ENCODE measurements at regions not wholly inside any gene's neighbourhood (a gene's known extent, or its start where the extent isn't known, plus 50 kb on each side); places are given as distances from the start of the nearest gene placed in this dataset.

DNA sequence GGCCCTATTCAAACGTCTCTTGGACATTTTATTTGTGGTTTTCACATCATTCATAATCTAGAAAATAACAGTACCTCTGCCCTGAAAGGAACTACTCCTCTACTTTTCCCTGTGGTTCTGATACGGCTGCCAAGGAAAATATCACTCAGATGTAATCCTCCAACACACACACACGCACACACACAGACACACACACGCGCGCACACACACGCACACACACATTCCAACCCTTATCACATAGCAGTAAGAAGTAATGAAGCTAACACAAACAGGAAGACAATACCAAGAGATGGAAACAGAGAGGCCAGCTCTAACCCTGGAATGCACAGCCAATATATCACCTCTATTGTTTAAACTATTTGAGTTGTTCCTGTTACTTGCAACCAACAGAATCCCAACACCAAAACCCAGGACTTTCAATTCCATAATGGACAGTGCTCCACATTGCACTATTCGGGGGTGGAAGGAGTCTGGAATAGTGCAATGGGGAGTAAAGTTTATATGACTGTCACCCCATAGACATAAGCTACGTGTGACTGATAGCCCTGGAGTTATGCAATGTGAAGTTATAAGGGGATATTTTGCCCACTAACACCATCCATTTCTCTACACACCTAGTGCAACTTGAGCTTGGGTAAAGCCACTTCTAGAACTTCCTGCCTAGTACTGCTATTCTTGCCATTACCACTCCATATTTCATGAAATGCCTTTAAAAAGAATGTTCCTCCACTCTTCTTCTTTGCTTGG, 71.3 kb upstream of the FNDC3B start:
- no peaks in the 10 kb centered on the region for H3K36me3 ChIP-seq (ENCODE audit: insufficient read depth, low read length)
- H4K20me1 ChIP-seq (ENCODE audit: insufficient read depth, low read length), result no peaks in the 10 kb centered on the region
- H3K4me1 ChIP-seq (ENCODE audit: insufficient read depth, low read length, poor library complexity, severe bottlenecking), result no peaks in the 10 kb centered on the region
- H2AFZ ChIP-seq (ENCODE audit: low read length), result no peak overlapping the region
- H3K4me3 ChIP-seq (ENCODE audit: low read depth, low read length, poor library complexity, severe bottlenecking), result no peak overlapping the region
- H3K27ac ChIP-seq (ENCODE audit: low read depth, low read length, poor library complexity, severe bottlenecking), result no peak overlapping the region
- no peak overlapping the region for H3K4me2 ChIP-seq (ENCODE audit: low read length)
- ChIA-PET POLR2A (interaction anchor here (0.5 kb wide), 1 partner anchor 118 kb away, joined by 3 read pairs; no protein-coding TSS in a partner anchor), CTCF (ENCODE audit: unreplicated experiment) (no interaction called here)
- H3K9me3 ChIP-seq (ENCODE audit: low read length), result no peaks in the 10 kb centered on the region
- intact Hi-C loops (cut with micrococcal nuclease; ENCODE audit: unreplicated experiment), result no loop called here
- no peak for DNase-seq (ENCODE audit: low spot score)
- no peaks in the 10 kb centered on the region for H3K79me2 ChIP-seq (ENCODE audit: insufficient read depth, low read depth, low read length)
- TF ChIP-seq EZH2phosphoT487 (IDR thresholded peaks at IDR 0.05; ENCODE audit: borderline replicate concordance, low read depth, low read length), result no peak
- TF ChIP-seq, protein P1, sequence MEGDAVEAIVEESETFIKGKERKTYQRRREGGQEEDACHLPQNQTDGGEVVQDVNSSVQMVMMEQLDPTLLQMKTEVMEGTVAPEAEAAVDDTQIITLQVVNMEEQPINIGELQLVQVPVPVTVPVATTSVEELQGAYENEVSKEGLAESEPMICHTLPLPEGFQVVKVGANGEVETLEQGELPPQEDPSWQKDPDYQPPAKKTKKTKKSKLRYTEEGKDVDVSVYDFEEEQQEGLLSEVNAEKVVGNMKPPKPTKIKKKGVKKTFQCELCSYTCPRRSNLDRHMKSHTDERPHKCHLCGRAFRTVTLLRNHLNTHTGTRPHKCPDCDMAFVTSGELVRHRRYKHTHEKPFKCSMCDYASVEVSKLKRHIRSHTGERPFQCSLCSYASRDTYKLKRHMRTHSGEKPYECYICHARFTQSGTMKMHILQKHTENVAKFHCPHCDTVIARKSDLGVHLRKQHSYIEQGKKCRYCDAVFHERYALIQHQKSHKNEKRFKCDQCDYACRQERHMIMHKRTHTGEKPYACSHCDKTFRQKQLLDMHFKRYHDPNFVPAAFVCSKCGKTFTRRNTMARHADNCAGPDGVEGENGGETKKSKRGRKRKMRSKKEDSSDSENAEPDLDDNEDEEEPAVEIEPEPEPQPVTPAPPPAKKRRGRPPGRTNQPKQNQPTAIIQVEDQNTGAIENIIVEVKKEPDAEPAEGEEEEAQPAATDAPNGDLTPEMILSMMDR (conservative IDR thresholded peaks at IDR 0.05; ENCODE audit: low read length), result no peak
- no TSS peak for BruUV-seq (replicated peaks)
- H3K9me2 ChIP-seq (ENCODE audit: insufficient read depth, low read length), result no peaks in the 10 kb centered on the region

DNA sequence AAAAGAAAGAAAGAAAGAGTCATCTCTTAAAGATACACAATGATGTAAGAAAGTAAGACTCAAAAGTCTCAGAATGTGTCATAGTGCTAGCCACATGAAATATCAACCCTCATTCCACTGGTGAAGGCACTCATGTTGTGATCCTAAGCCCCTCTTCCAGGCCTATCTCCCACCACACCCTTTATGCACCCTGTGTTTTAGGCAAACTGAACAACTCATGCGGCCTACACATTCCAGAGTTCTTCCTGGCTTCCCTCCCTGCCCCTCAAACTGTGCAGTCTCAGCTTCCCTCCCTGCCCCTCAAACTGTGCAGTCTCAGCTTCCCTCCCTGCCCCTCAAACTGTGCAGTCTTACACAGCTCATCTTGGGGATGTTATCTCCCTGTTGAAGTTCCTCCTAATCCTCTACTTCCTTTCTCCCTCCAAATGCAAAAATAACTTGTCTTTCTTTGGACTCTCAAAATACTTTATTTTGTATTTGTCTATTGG, 69.0 kb upstream of the FNDC3B start:
- Histone ChIP-seq H3K27ac (ENCODE audit: low read depth, low read length, poor library complexity, severe bottlenecking) (no peak overlapping the region), H4K20me1 (ENCODE audit: insufficient read depth, low read length) (no peaks in the 10 kb centered on the region), H3K4me1 (ENCODE audit: insufficient read depth, low read length, poor library complexity, severe bottlenecking) (no peaks in the 10 kb centered on the region), H3K9me2 (ENCODE audit: insufficient read depth, low read length) (no peaks in the 10 kb centered on the region), H3K9me3 (ENCODE audit: low read length) (no peaks in the 10 kb centered on the region), H3K36me3 (ENCODE audit: insufficient read depth, low read length) (no peaks in the 10 kb centered on the region), H3K79me2 (ENCODE audit: insufficient read depth, low read depth, low read length) (no peaks in the 10 kb centered on the region), H3K4me3 (ENCODE audit: low read depth, low read length, poor library complexity, severe bottlenecking) (no peak overlapping the region), H3K4me2 (ENCODE audit: low read length) (no peak overlapping the region), H2AFZ (ENCODE audit: low read length) (no peak overlapping the region)
- no peak for DNase-seq (ENCODE audit: low spot score)
- intact Hi-C loops (cut with micrococcal nuclease; ENCODE audit: unreplicated experiment), result no loop called here
- no TSS peak for BruUV-seq (replicated peaks)
- CTCF ChIA-PET (ENCODE audit: unreplicated experiment), result no interaction called here
- POLR2A ChIA-PET, result no interaction called here
- TF ChIP-seq, protein P1 (conservative IDR thresholded peaks at IDR 0.05; ENCODE audit: low read length), result no peak
- TF ChIP-seq EZH2phosphoT487 (IDR thresholded peaks at IDR 0.05; ENCODE audit: borderline replicate concordance, low read depth, low read length), result no peak

DNA sequence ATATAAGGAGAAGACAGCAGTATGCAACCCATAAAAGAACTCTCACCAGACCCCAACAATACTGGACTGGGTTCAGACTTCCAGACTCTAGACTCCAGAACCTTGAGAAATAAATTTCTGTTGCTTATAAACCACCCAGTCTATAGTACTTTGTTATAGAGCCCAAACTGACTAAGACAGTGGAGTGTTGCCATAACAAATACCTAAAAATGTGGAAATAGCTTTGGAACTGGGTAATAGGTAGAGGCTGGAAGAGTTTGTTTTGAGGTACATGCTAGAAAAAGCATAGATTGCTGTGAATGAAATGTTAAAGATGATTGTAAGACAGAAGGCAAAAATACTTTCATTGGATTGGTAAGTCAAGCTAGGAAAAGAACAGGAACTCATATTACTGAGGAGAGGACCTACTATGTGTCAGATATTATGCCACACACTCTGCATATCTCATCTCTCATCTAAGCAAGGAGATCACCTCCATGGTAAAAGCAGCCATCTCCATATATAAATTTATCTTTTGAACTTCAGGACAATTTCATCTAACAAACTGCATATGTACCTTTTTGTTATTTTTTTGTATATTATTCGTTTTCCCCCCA, 67.4 kb upstream of the FNDC3B start:
- Histone ChIP-seq H3K4me3 (ENCODE audit: low read depth, low read length, poor library complexity, severe bottlenecking) (no peak overlapping the region), H3K9me2 (ENCODE audit: insufficient read depth, low read length) (no peaks in the 10 kb centered on the region), H3K27ac (ENCODE audit: low read depth, low read length, poor library complexity, severe bottlenecking) (no peak overlapping the region), H3K79me2 (ENCODE audit: insufficient read depth, low read depth, low read length) (no peaks in the 10 kb centered on the region), H3K4me1 (ENCODE audit: insufficient read depth, low read length, poor library complexity, severe bottlenecking) (peaks cover under 1% of the 10 kb centered on the region), H3K9me3 (ENCODE audit: low read length) (peaks cover under 1% of the 10 kb centered on the region; the same call in 1 of the 2 replicates), H3K36me3 (ENCODE audit: insufficient read depth, low read length) (no peaks in the 10 kb centered on the region), H4K20me1 (ENCODE audit: insufficient read depth, low read length) (no peaks in the 10 kb centered on the region), H2AFZ (ENCODE audit: low read length) (no peak overlapping the region), H3K4me2 (ENCODE audit: low read length) (no peak overlapping the region)
- DNase-seq (ENCODE audit: low spot score), result no peak
- intact Hi-C loops (cut with micrococcal nuclease; ENCODE audit: unreplicated experiment), result no loop called here
- TF ChIP-seq, protein P1 (conservative IDR thresholded peaks at IDR 0.05; ENCODE audit: low read length), result no peak
- no peak for TF ChIP-seq EZH2phosphoT487 (IDR thresholded peaks at IDR 0.05; ENCODE audit: borderline replicate concordance, low read depth, low read length)
- ChIA-PET POLR2A (no interaction called here), CTCF (ENCODE audit: unreplicated experiment) (no interaction called here)
- BruUV-seq (replicated peaks), result no TSS peak

Data from OCI-LY7 (cell line).